HEK293 (cell line): ENCODE measurements at regions not wholly inside any gene's neighbourhood (a gene's known extent, or its start where the extent isn't known, plus 50 kb on each side); places are given as distances from the start of the nearest gene placed in this dataset.
A peak's percentile ranks its signal among the peaks of the same experiment; 100 is the strongest.

Experiments used
- CTCF ChIA-PET: fragments of 350-600 bp; formaldehyde crosslinking; extraction: SDS; loops from one replicate; lab custom pipeline; 2021; ENCODE audit warnings: antibody characterized with exemption; lab: Yijun Ruan, JAX
- POLR2A ChIA-PET: fragments of 300-600 bp; formaldehyde crosslinking; extraction: SDS; loops from one replicate; lab custom pipeline; 2020; ENCODE audit warnings: antibody characterized with exemption, inconsistent platforms; lab: Yijun Ruan, JAX
- H3K27ac ChIP-seq: fragments of 200-500 bp; sonication (Bioruptor generic); 2 replicates; pipeline ENCODE4 v1.5.1; 2014; ENCODE audit warnings: low read depth, low read length, control low read depth, inconsistent platforms; ENCODE audit errors: extremely low read depth
- H3K36me3 ChIP-seq, 2 experiments: fragments of 200-500 bp in 1 of 2; sonication (Bioruptor generic) in 1 of 2; 1 replicate in 1 of 2; 2 replicates in 1 of 2; pipeline ENCODE4 v1.5.1; 2014 to 2017; ENCODE audit warnings: inconsistent platforms in 2 of 2, low read length in 2 of 2; ENCODE audit not compliant: control insufficient read depth in 2 of 2, insufficient read depth in 1 of 2
- H3K4me1 ChIP-seq: fragments of 200-500 bp; sonication (Bioruptor generic); 2 replicates; pipeline ENCODE4 v1.5.1; 2014; ENCODE audit warnings: mild to moderate bottlenecking, low read length, inconsistent platforms; ENCODE audit not compliant: control insufficient read depth, insufficient read depth
- H3K4me3 ChIP-seq: 2 replicates; pipeline ENCODE4 v1.5.1; 2011; ENCODE audit warnings: low read depth, mild to moderate bottlenecking, control low read depth, low read length, moderate library complexity
- H3K9me3 ChIP-seq: fragments of 200-500 bp; sonication (Bioruptor generic); 2 replicates; pipeline ENCODE4 v1.5.1; 2014; ENCODE audit warnings: low read depth, low read length, inconsistent platforms; ENCODE audit not compliant: control insufficient read depth, insufficient read depth
- CTCF ChIP-seq: fragments of 450-650 bp; formaldehyde crosslinking; IDR thresholded peaks from 2 replicates; pipeline ENCODE4 v1.5.1; 2016; ENCODE audit warnings: missing biosample characterization, missing genetic modification characterization
- ZIC2 ChIP-seq: fragments of 450-650 bp; formaldehyde crosslinking; IDR thresholded peaks from 2 replicates; pipeline ENCODE4 v1.5.1; 2016; ENCODE audit warnings: missing biosample characterization, missing genetic modification characterization
- ZNF121 ChIP-seq: fragments of 450-650 bp; formaldehyde crosslinking; IDR thresholded peaks from 2 replicates; pipeline ENCODE4 v1.5.1; 2016; ENCODE audit warnings: missing biosample characterization, missing genetic modification characterization
- ZNF18 ChIP-seq: fragments of 450-650 bp; formaldehyde crosslinking; IDR thresholded peaks from 2 replicates; pipeline ENCODE4 v1.5.1; 2016; ENCODE audit warnings: missing biosample characterization, missing genetic modification characterization
- ZNF26 ChIP-seq: fragments of 450-650 bp; formaldehyde crosslinking; IDR thresholded peaks from 2 replicates; pipeline ENCODE4 v1.5.1; 2016; ENCODE audit warnings: missing biosample characterization, missing genetic modification characterization
- ZNF280D ChIP-seq: fragments of 450-650 bp; formaldehyde crosslinking; IDR thresholded peaks from 2 replicates; pipeline ENCODE4 v1.5.1; 2016; ENCODE audit warnings: missing biosample characterization, missing genetic modification characterization
- ZNF335 ChIP-seq: fragments of 450-650 bp; formaldehyde crosslinking; conservative IDR thresholded peaks from 2 replicates; pipeline ENCODE4 v1.5.1; 2016; ENCODE audit warnings: missing biosample characterization, missing genetic modification characterization
- ZNF362 ChIP-seq: fragments of 450-650 bp; formaldehyde crosslinking; IDR thresholded peaks from 2 replicates; pipeline ENCODE4 v1.5.1; 2016; ENCODE audit warnings: missing biosample characterization, missing genetic modification characterization
- ZNF394 ChIP-seq: fragments of 450-650 bp; formaldehyde crosslinking; IDR thresholded peaks from 2 replicates; pipeline ENCODE4 v1.5.1; 2016; ENCODE audit warnings: missing biosample characterization, missing genetic modification characterization, mild to moderate bottlenecking, moderate library complexity, borderline replicate concordance
- ZNF501 ChIP-seq: fragments of 450-650 bp; formaldehyde crosslinking; IDR thresholded peaks from 2 replicates; pipeline ENCODE4 v1.5.1; 2016; ENCODE audit warnings: missing biosample characterization, missing genetic modification characterization
- ZNF518A ChIP-seq: fragments of 450-650 bp; formaldehyde crosslinking; conservative IDR thresholded peaks from 2 replicates; pipeline ENCODE4 v1.5.1; 2016; ENCODE audit warnings: low read depth, missing biosample characterization, missing genetic modification characterization
- ZNF571 ChIP-seq: fragments of 450-650 bp; formaldehyde crosslinking; IDR thresholded peaks from 2 replicates; pipeline ENCODE4 v1.5.0; 2017; ENCODE audit warnings: missing biosample characterization, missing genetic modification characterization
- ZNF626 ChIP-seq: fragments of 450-650 bp; sonication (Bioruptor Pico); formaldehyde crosslinking; IDR thresholded peaks from 2 replicates; pipeline ENCODE4 v1.5.1; 2018; ENCODE audit warnings: missing biosample characterization, missing genetic modification characterization, inconsistent platforms
- ZNF654 ChIP-seq: fragments of 450-650 bp; formaldehyde crosslinking; IDR thresholded peaks from 2 replicates; pipeline ENCODE4 v1.5.1; 2016; ENCODE audit warnings: low read depth, missing biosample characterization, missing genetic modification characterization
- ZNF701 ChIP-seq: fragments of 450-650 bp; formaldehyde crosslinking; IDR thresholded peaks from 2 replicates; pipeline ENCODE4 v1.5.1; 2016; ENCODE audit warnings: missing biosample characterization, missing genetic modification characterization
- ZXDB ChIP-seq: fragments of 450-650 bp; formaldehyde crosslinking; IDR thresholded peaks from 2 replicates; pipeline ENCODE4 v1.5.1; 2016; ENCODE audit warnings: missing biosample characterization, missing genetic modification characterization

GRCh38 chr9:1434811-1435210 is 384.7 kb downstream of the DMRT2 start:
- ChIA-PET CTCF (no interaction called here), POLR2A (no interaction called here)
- Histone ChIP-seq H3K27ac (no peak overlapping the region), H3K36me3 (no peaks in the 10 kb centered on the region), H3K9me3 (no peaks in the 10 kb centered on the region), H3K4me1 (no peaks in the 10 kb centered on the region; the same call in 1 of the 2 replicates), H3K4me3 (no peak overlapping the region)
- no peak for TF ChIP-seq ZNF18 (tag by site-specific recombination)
- TF ChIP-seq ZNF701 (tag by site-specific recombination): no peak
- no peak for TF ChIP-seq ZNF362
- no peak for TF ChIP-seq ZNF626 (tag by site-specific recombination)
- TF ChIP-seq ZNF394 (tag by site-specific recombination): no peak
- TF ChIP-seq ZNF335 (tag by site-specific recombination): no peak
- no peak for TF ChIP-seq ZNF26 (tag by site-specific recombination)
- TF ChIP-seq ZNF280D (tag by site-specific recombination): no peak

GRCh38 chr9:1440256-1440655 is 390.1 kb downstream of the DMRT2 start:
- H3K9me3 ChIP-seq: no peaks in the 10 kb centered on the region
- H3K4me1 ChIP-seq: no peaks in the 10 kb centered on the region
- H3K36me3 ChIP-seq: no peaks in the 10 kb centered on the region
- TF ChIP-seq ZNF121 (no peak), ZIC2 (tag by site-specific recombination) (0 out of 2 replicates have a peak, but pooled peaks have one; percentile 18)
- POLR2A ChIA-PET: no interaction called here
- CTCF ChIA-PET: no interaction called here
- H3K27ac ChIP-seq: no peak overlapping the region
- H3K4me3 ChIP-seq: no peak overlapping the region

GRCh38 chr9:1442105-1442504 is 391.9 kb downstream of the DMRT2 start:
- CTCF ChIA-PET: no interaction called here
- POLR2A ChIA-PET: no interaction called here
- TF ChIP-seq ZNF571: no peak
- TF ChIP-seq ZNF501 (tag by site-specific recombination): no peak
- TF ChIP-seq ZNF518A (tag by site-specific recombination): no peak
- no peak for TF ChIP-seq ZXDB (tag by site-specific recombination)
- TF ChIP-seq ZNF654 (tag by site-specific recombination): no peak
- no peak for TF ChIP-seq CTCF (tag by site-specific recombination)

More at GRCh38 chr9:1442105-1442504, 391.9 kb downstream of the DMRT2 start:
- Histone ChIP-seq H3K4me1 (no peaks in the 10 kb centered on the region), H3K27ac (no peak overlapping the region), H3K36me3 (no peaks in the 10 kb centered on the region), H3K4me3 (no peak overlapping the region), H3K9me3 (no peaks in the 10 kb centered on the region)
